ENCODE measurements at regions not wholly inside any gene's neighbourhood (a gene's known extent, or its start where the extent isn't known, plus 50 kb on each side); places are given as distances from the start of the nearest gene placed in this dataset.

DNA sequence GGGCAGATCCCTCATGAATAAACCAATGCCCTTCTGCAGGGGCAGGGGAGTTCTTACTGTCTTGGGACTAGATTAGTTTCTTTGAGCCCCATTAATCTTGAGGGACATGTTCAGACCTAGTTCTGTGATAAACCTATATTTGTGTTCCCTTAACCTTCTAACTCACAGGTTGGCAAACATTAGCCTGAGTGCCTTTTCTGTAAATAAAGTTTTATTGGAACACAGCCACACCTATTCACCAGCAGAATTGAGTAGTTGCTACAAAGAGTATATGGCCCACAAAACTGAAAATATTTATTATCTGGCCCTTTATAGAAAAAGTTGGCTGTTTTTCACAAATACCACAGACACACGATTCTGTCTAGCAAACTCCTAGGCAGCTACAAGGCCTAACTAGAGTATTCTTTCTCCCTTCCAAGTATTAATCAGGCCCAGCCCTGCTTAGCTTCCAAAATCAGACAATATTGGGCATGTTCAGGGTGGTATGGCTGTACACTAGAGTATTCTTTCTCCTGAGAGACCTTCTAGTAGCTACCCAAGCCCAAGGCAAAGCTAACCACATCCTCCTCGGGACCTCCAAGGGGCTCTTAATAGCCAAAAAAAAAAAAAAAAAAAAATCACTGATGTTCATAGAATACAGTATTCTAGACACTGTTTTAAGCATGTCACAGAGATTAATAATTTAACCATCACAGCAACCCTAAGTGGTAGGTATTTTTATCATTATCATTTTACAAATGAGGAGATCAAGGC lies 199.3 kb upstream of the PWP1 start:
- Histone ChIP-seq H3K4me1 (replicated peaks in 1 of 2) (no peaks in the 10 kb centered on the region), H3K4me3 (no peak overlapping the region), H3K27ac (no peak overlapping the region), H3K9me3 (replicated peaks in 1 of 3) (no peaks in the 10 kb centered on the region), H3K36me3 (replicated peaks in 1 of 2) (no peaks in the 10 kb centered on the region), H3K27me3 (no peaks in the 10 kb centered on the region)
- intact Hi-C loops (cut with DNase I), result no loop called here
- 79 to 90% (median 82%) methylated on average over 2 of the region's 2 CpGs for WGBS, 4 donors
- DNase-seq, result no peak
- no peak for TF ChIP-seq POLR2A (IDR thresholded peaks at IDR 0.05)
- TF ChIP-seq, protein P1, sequence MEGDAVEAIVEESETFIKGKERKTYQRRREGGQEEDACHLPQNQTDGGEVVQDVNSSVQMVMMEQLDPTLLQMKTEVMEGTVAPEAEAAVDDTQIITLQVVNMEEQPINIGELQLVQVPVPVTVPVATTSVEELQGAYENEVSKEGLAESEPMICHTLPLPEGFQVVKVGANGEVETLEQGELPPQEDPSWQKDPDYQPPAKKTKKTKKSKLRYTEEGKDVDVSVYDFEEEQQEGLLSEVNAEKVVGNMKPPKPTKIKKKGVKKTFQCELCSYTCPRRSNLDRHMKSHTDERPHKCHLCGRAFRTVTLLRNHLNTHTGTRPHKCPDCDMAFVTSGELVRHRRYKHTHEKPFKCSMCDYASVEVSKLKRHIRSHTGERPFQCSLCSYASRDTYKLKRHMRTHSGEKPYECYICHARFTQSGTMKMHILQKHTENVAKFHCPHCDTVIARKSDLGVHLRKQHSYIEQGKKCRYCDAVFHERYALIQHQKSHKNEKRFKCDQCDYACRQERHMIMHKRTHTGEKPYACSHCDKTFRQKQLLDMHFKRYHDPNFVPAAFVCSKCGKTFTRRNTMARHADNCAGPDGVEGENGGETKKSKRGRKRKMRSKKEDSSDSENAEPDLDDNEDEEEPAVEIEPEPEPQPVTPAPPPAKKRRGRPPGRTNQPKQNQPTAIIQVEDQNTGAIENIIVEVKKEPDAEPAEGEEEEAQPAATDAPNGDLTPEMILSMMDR (IDR thresholded peaks at IDR 0.05), result no peak

DNA sequence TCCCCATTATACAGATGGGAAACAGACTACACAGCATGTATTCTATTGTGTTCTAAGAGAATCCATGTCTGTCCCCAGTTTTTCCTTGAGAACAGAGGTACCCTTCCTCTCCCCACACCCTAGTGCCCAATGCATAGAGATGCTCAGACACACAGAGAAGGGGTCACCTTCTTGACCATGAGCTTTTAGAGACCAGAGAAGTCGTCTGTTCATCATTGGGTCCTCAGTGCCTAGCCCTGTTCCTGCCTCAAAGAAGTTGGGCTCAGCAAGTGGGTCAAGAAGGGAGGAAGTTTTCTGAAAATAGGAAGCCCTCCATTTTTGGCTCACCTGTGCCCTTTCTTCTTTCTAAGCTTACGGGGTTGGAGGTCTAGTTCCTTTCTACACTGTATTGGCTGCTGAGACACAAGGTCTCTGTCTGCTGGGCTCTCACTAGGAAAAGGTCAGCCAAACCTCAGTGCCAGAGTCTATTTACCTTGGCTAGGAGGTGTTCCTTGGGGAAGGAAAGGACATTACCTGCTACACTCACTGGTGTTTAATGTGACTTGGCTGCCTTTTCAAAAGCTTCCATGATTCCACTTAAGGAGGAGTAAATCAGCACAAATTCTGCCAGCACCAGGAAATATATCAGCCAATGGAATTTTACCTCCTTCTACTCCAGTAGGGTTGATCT lies 198.5 kb upstream of the PWP1 start:
- Histone ChIP-seq H3K27me3 (no peaks in the 10 kb centered on the region), H3K27ac (no peak overlapping the region), H3K36me3 (replicated peaks in 1 of 2) (no peaks in the 10 kb centered on the region), H3K9me3 (replicated peaks in 1 of 3) (no peaks in the 10 kb centered on the region), H3K4me1 (replicated peaks in 1 of 2) (no peaks in the 10 kb centered on the region), H3K4me3 (no peak overlapping the region)
- intact Hi-C loops (cut with DNase I), result no loop called here
- 69 to 76% (median 73%) methylated on average over 2 of the region's 2 CpGs for WGBS, 4 donors
- DNase-seq, result peak in 1 of 7 donors; percentile 7
- TF ChIP-seq, protein P1 (IDR thresholded peaks at IDR 0.05), result no peak
- no peak for TF ChIP-seq POLR2A (IDR thresholded peaks at IDR 0.05)

DNA sequence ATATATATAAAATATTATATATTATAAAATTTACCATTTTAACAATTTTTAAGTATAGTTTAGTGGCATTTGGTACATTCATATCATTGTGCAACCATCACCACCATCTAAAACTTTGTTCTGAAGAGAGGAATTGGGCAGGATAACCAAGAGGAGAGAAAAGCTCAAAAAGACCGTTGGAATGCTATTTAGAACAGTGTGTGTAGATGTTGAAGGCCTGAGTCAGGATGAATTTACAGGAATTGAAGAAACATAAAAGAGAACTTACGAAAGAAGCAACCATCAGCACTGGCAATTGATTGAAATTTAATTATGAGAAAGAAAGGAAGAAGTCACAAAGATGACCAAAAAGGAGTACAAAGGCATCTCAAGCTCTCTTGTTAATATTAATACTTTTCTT lies 196.9 kb upstream of the PWP1 start:
- DNase-seq, result no peak
- H3K9me3 ChIP-seq (replicated peaks in 1 of 3), result no peaks in the 10 kb centered on the region
- H3K36me3 ChIP-seq (replicated peaks in 1 of 2), result no peaks in the 10 kb centered on the region
- no peaks in the 10 kb centered on the region for H3K27me3 ChIP-seq
- whole genome bisulfite sequencing, 4 donors, result 76 to 90% (median 82%) methylated on average over 2 of the region's 2 CpGs
- TF ChIP-seq POLR2A (IDR thresholded peaks at IDR 0.05), result no peak
- TF ChIP-seq, protein P1 (IDR thresholded peaks at IDR 0.05), result no peak
- no peak overlapping the region for H3K4me3 ChIP-seq
- H3K27ac ChIP-seq, result no peak overlapping the region
- intact Hi-C loops (cut with DNase I), result no loop called here
- peaks cover 0 to 9% of the 10 kb centered on the region in 2 donors for H3K4me1 ChIP-seq (replicated peaks in 1 of 2)

DNA sequence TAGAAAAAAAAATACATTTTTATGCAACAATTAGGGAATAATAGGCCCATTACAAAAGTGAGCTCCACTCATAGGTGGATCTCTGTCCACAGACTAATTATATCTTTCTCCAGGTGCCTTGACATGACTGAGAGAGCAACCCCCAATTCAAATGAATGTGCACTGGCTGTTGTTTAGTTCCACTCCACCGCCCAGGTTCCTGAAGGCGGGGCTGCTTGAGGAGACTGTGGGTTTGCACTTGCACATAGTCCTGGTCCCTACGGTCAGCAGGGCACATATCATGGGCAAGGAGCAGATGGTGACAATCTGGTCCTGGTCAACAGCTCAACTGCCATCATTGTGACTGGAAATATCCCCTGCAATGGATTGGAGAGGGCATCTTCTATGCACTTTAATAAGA lies 195.6 kb upstream of the PWP1 start:
- H3K9me3 ChIP-seq (replicated peaks in 1 of 3), result no peaks in the 10 kb centered on the region
- H3K4me3 ChIP-seq, result no peak overlapping the region
- H3K4me1 ChIP-seq (replicated peaks in 1 of 2), result peaks cover 0 to 9% of the 10 kb centered on the region in 2 donors
- no peak overlapping the region for H3K27ac ChIP-seq
- intact Hi-C loops (cut with DNase I), result no loop called here
- TF ChIP-seq, protein P1 (IDR thresholded peaks at IDR 0.05), result no peak
- no peak for TF ChIP-seq POLR2A (IDR thresholded peaks at IDR 0.05)
- DNase-seq, result peak in 1 of 7 donors; percentile 24
- 93 to 100% (median 96%) methylated on average over 3 of the region's 3 CpGs for WGBS, 4 donors
- no peaks in the 10 kb centered on the region for H3K36me3 ChIP-seq (replicated peaks in 1 of 2)
- no peaks in the 10 kb centered on the region for H3K27me3 ChIP-seq
